Left lung (tissue), 4 donors: ENCODE measurements at regions not wholly inside any gene's neighbourhood (a gene's known extent, or its start where the extent isn't known, plus 50 kb on each side); places are given as distances from the start of the nearest gene placed in this dataset.

Experiments used
- ATAC-seq: fragments of 200-7000 bp; cut with Tn5 transposase; one replicate; pipeline ENCODE4 v1.9.1; 2020; ENCODE audit warnings: moderate library complexity
- DNase-seq, 4 donors: peaks; one replicate each; pipeline ENCODE4 v3.0.0-alpha.2; 2013 to 2020
- H3K27ac ChIP-seq, 2 donors: fragments of 200-600 bp; sonication (generic) in 1 of 2; one replicate each; pipeline versions ENCODE4 v1.5.0 to v1.8.0; 2020 to 2021
- H3K27me3 ChIP-seq, 2 donors: fragments of 200-600 bp; sonication (generic) in 1 of 2; one replicate each; pipeline versions ENCODE4 v1.5.0 to v1.8.0; 2020 to 2021
- H3K36me3 ChIP-seq, 2 donors: fragments of 200-600 bp; sonication (generic) in 1 of 2; one replicate each; pipeline versions ENCODE4 v1.5.0 to v1.8.0; 2020 to 2021
- H3K4me1 ChIP-seq, 2 donors: fragments of 200-600 bp; one replicate each; pipeline ENCODE4 v1.8.0; 2021
- H3K4me3 ChIP-seq, 2 donors: fragments of 200-600 bp; sonication (generic) in 1 of 2; one replicate each; pipeline versions ENCODE4 v1.5.0 to v1.8.0; 2020 to 2021; ENCODE audit warnings: mild to moderate bottlenecking in 1 of 2
- H3K9me3 ChIP-seq, 2 donors: fragments of 200-600 bp; sonication (generic) in 1 of 2; one replicate each; pipeline versions ENCODE4 v1.5.0 to v1.8.0; 2020 to 2021
- intact Hi-C, 2 donors: fragments of 100-400 bp; cut with DNase I; formaldehyde crosslinking; loops; one replicate each; pipeline versions ENCODE4 v1.11.2 to v1.14.2; 2022
- TF ChIP-seq, protein P1 (sequence below), 2 donors: fragments of 200-600 bp; sonication (generic) in 1 of 2; IDR thresholded peaks; one replicate each; pipeline versions ENCODE4 v1.5.0 to v1.8.0; 2021; ENCODE audit warnings: antibody characterized with exemption in 2 of 2
- donor health status: DM: no; HTN: yes; CAD: no.
- donor health status: DM: no; HTN: no; CAD: no.

DNA sequence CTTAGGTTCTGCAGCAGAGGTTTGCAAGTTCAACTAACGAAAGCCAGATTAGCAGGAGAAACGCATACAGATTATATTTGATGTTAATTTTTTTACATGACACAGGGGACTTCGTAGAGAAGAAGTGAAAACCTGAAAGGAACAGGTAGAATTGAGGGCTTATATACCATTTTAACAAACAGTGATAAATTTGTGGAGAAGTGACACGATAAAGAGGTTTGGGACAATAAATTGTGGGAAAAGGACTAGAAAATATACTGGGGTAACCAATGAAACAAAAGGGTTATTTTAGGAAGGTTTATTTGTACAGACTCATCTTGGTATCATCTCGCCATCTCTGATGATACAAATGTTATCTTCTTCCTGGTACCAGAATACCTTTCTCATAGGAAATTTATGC is 452.9 kb downstream of the SETD4 start:
- DNase-seq (no peak), ATAC-seq (no peak)
- Histone ChIP-seq H3K4me1 (no peaks in the 10 kb centered on the region), H3K4me3 (no peak overlapping the region), H3K36me3 (no peaks in the 10 kb centered on the region), H3K27me3 (peaks cover 0 to 2% of the 10 kb centered on the region in 2 donors), H3K9me3 (no peaks in the 10 kb centered on the region), H3K27ac (no peak overlapping the region)
- intact Hi-C loops, result no loop called here
- TF ChIP-seq, protein P1, sequence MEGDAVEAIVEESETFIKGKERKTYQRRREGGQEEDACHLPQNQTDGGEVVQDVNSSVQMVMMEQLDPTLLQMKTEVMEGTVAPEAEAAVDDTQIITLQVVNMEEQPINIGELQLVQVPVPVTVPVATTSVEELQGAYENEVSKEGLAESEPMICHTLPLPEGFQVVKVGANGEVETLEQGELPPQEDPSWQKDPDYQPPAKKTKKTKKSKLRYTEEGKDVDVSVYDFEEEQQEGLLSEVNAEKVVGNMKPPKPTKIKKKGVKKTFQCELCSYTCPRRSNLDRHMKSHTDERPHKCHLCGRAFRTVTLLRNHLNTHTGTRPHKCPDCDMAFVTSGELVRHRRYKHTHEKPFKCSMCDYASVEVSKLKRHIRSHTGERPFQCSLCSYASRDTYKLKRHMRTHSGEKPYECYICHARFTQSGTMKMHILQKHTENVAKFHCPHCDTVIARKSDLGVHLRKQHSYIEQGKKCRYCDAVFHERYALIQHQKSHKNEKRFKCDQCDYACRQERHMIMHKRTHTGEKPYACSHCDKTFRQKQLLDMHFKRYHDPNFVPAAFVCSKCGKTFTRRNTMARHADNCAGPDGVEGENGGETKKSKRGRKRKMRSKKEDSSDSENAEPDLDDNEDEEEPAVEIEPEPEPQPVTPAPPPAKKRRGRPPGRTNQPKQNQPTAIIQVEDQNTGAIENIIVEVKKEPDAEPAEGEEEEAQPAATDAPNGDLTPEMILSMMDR (IDR thresholded peaks at IDR 0.05), result no peak

DNA sequence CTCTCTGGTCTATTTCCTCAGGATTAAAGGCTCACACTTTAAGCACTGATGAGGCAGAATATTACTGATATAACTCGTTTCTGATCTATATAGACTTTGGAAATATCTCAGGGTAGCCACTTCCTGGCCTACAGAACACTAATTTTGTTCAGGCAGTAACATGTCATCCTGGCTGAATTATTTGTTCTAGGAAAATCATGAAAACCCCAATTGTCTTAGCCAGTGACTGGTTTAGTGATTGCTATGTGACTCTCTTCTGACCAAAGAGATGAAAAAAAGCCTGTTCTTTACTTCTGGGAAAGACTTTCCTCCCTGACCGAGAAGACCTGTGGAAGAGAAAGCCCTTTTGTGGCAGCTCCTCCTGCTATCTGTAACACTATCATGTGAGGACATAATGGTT is 453.7 kb downstream of the SETD4 start:
- no peaks in the 10 kb centered on the region for H3K4me1 ChIP-seq
- no peak for DNase-seq
- H3K9me3 ChIP-seq, result no peaks in the 10 kb centered on the region
- H3K36me3 ChIP-seq, result no peaks in the 10 kb centered on the region
- intact Hi-C loops, result no loop called here
- peaks cover 0 to 6% of the 10 kb centered on the region in 2 donors for H3K27me3 ChIP-seq
- H3K27ac ChIP-seq, result no peak overlapping the region
- H3K4me3 ChIP-seq, result no peak overlapping the region
- ATAC-seq, result no peak
- TF ChIP-seq, protein P1 (IDR thresholded peaks at IDR 0.05), result no peak

DNA sequence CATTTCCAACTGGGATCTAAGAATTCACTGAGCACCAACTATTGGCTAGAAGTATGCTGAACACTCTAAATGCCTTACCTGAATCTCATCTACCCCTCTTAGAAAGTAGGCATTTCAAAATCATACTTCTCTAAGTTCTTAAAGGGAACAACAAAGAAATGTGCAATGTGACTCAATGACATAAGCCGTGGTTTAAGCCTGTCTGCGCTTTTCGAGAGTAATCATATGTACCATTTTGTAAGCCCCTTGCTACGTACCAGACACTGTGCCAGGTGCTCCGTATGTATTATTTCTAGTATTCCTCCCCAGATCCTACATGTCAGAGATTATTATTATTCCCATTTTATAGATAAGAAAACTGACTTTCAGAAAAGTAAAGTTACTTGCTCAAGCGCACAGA is 454.2 kb downstream of the SETD4 start:
- TF ChIP-seq, protein P1 (IDR thresholded peaks at IDR 0.05), result no peak
- Histone ChIP-seq H3K27me3 (peaks cover 0 to 6% of the 10 kb centered on the region in 2 donors), H3K36me3 (no peaks in the 10 kb centered on the region), H3K4me3 (no peak overlapping the region), H3K9me3 (no peaks in the 10 kb centered on the region), H3K4me1 (no peaks in the 10 kb centered on the region), H3K27ac (no peak overlapping the region)
- intact Hi-C loops, result no loop called here
- DNase-seq (no peak), ATAC-seq (no peak)

DNA sequence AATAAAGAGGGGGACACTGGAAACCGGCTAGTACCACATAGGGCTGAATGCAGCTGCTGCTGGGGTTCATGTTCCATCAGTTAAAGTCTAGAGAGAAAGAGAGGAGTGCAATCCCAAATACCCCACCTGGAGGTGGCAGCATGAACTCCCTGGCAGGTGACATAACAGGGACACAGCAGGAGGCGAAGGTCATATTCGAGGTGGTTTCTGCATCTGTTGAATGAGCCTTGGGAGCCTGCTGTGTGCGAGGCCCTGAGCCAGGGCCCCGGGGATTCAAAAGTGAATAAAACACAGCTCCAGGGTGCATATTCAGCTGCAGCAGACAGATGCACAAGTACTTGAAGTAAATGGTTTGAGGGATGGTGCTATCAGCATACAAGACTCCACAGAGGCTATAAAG is 456.8 kb downstream of the SETD4 start:
- Histone ChIP-seq H3K27me3 (peaks cover 0 to 15% of the 10 kb centered on the region in 2 donors), H3K27ac (no peak overlapping the region), H3K4me1 (no peaks in the 10 kb centered on the region), H3K9me3 (no peaks in the 10 kb centered on the region), H3K4me3 (no peak overlapping the region), H3K36me3 (no peaks in the 10 kb centered on the region)
- ATAC-seq (no peak), DNase-seq (no peak)
- intact Hi-C loops, result no loop called here
- TF ChIP-seq, protein P1 (IDR thresholded peaks at IDR 0.05), result no peak

DNA sequence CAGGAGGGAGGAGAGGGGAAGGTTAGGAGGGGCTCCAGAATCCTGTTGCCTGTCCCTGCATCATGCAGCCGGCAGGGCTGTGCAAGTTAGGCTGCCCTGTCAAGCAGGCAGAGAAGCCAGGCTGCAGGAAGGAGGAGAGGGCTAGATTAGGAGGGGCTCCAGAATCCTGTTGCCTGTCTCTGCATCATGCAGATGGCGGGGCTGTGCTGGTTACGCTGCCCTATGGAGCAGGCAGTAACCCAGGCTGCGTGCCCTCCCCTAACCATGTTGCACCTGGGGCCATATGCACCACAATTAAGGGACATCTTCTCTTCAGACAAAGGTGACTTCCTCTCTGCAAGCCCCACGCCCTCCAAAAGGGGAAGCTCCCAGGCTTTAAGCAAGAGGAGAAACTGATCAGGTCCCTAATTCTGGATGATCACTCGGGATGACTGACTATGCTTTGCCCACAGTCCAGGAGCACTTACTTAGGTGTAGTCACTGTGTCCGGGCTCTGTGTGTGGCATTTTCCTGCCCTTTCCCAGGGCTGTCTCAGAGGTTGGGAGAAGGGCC is 457.4 kb downstream of the SETD4 start:
- Histone ChIP-seq H3K4me1 (no peaks in the 10 kb centered on the region), H3K4me3 (no peak overlapping the region), H3K27ac (no peak overlapping the region), H3K9me3 (no peaks in the 10 kb centered on the region), H3K27me3 (peaks cover 0 to 15% of the 10 kb centered on the region in 2 donors), H3K36me3 (no peaks in the 10 kb centered on the region)
- intact Hi-C loops, result no loop called here
- no peak for DNase-seq
- no peak for ATAC-seq
- TF ChIP-seq, protein P1 (IDR thresholded peaks at IDR 0.05), result no peak
